OCI-LY7 (cell line): ENCODE measurements at regions not wholly inside any gene's neighbourhood (a gene's known extent, or its start where the extent isn't known, plus 50 kb on each side); places are given as distances from the start of the nearest gene placed in this dataset.

Experiments
- CTCF ChIP-seq: fragments of 200-600 bp; sonication (generic); conservative IDR thresholded peaks from 2 replicates; pipeline ENCODE4 v1.5.1; 2014; ENCODE audit warnings: mild to moderate bottlenecking, antibody characterized with exemption, low read length, moderate library complexity, mixed read lengths
- EZH2phosphoT487 ChIP-seq: fragments of 200-600 bp; sonication (generic); IDR thresholded peaks from 2 replicates; pipeline ENCODE4 v1.6.1; 2018; ENCODE audit warnings: low read depth, borderline replicate concordance, mild to moderate bottlenecking, mixed run types, antibody characterized with exemption, low read length, moderate library complexity, mixed read lengths

DNA sequence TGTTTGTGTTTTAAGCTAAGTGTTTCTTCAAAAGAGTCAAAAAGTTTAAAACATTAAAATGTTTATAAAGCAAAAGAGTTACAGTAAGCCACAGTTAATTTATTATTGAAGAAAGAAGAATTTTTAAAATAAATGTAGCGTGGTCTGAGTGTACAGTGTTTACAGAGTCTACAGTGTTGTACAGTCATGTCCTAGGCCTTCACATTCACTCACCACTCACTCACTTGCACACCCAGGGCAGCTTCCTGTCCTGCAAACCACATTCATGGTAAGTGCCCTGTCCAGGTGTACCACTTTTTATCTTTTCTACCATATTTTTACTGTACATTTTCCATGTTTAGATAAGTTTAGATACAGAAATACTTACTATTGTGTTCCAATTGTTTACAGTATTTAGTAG is 239.7 kb upstream of the AGA start:
- TF ChIP-seq CTCF (no peak), EZH2phosphoT487 (no peak)
